GM23338 (cell line): ENCODE measurements at regions not wholly inside any gene's neighbourhood (a gene's known extent, or its start where the extent isn't known, plus 50 kb on each side); places are given as distances from the start of the nearest gene placed in this dataset.

Experiments
- ATAC-seq: fragments of 200-7000 bp; cut with Tn5 transposase; 3 replicates; pipeline ENCODE4 v1.9.1; 2020
- DNase-seq: peaks from one replicate; pipeline ENCODE4 v3.0.0-alpha.2; 2015; ENCODE audit warnings: low spot score
- H2AFZ ChIP-seq: fragments of 200-600 bp; sonication (generic); 2 replicates; pipeline ENCODE4 v1.8.0; 2016; ENCODE audit warnings: antibody characterized with exemption, mild to moderate bottlenecking, moderate library complexity
- H3F3A ChIP-seq: fragments of 200-600 bp; sonication (generic); replicated peaks from 2 replicates; pipeline ENCODE4 v1.8.0; 2017; ENCODE audit warnings: antibody characterized with exemption, mixed run types, low read depth
- H3K27ac ChIP-seq: fragments of 200-600 bp; sonication (generic); 2 replicates; pipeline ENCODE4 v1.6.1; 2016; ENCODE audit warnings: low read depth
- H3K27me3 ChIP-seq: fragments of 200-600 bp; sonication (generic); 2 replicates; pipeline ENCODE4 v1.8.0; 2016; ENCODE audit warnings: mild to moderate bottlenecking, mixed run types, moderate library complexity; ENCODE audit not compliant: insufficient read depth
- H3K36me3 ChIP-seq: fragments of 200-600 bp; sonication (generic); 2 replicates; pipeline ENCODE4 v1.8.0; 2016; ENCODE audit warnings: mild to moderate bottlenecking; ENCODE audit not compliant: insufficient read depth
- H3K4me1 ChIP-seq: fragments of 200-600 bp; sonication (generic); 2 replicates; pipeline ENCODE4 v1.8.0; 2016; ENCODE audit warnings: mild to moderate bottlenecking, moderate library complexity; ENCODE audit not compliant: insufficient read depth
- H3K4me2 ChIP-seq: fragments of 200-600 bp; sonication (generic); 2 replicates; pipeline ENCODE4 v1.7.1; 2017; ENCODE audit warnings: mixed run types
- H3K4me3 ChIP-seq: fragments of 200-600 bp; sonication (generic); 2 replicates; pipeline ENCODE4 v1.6.1; 2016; ENCODE audit warnings: mixed run types
- H3K79me2 ChIP-seq: fragments of 200-600 bp; sonication (generic); replicated peaks from 2 replicates; pipeline ENCODE4 v1.8.0; 2017; ENCODE audit warnings: mild to moderate bottlenecking; ENCODE audit not compliant: insufficient read depth
- H3K9me2 ChIP-seq: fragments of 200-600 bp; sonication (generic); 2 replicates; pipeline ENCODE4 v1.8.0; 2017; ENCODE audit not compliant: insufficient read depth
- H4K20me1 ChIP-seq: fragments of 200-600 bp; sonication (generic); replicated peaks from 2 replicates; pipeline ENCODE4 v1.8.0; 2017; ENCODE audit warnings: mild to moderate bottlenecking; ENCODE audit not compliant: insufficient read depth
- H3K27ac Mint-ChIP-seq: 2 replicates; pipeline ENCODE4 v1.8.0; 2020; ENCODE audit warnings: inconsistent platforms, mild to moderate bottlenecking, moderate library complexity, mixed read lengths
- H3K27me3 Mint-ChIP-seq: 3 replicates; pipeline ENCODE4 v1.8.0; 2022; ENCODE audit warnings: low read depth, mild to moderate bottlenecking, moderate library complexity, mixed read lengths, inconsistent platforms; ENCODE audit not compliant: insufficient read depth, poor library complexity
- H3K36me3 Mint-ChIP-seq: 3 replicates; pipeline ENCODE4 v1.8.0; 2021; ENCODE audit warnings: low read depth, mild to moderate bottlenecking, inconsistent platforms, moderate library complexity, mixed read lengths
- H3K4me1 Mint-ChIP-seq: 3 replicates; pipeline ENCODE4 v1.8.0; 2020; ENCODE audit warnings: mild to moderate bottlenecking, inconsistent platforms, mixed read lengths
- H3K4me3 Mint-ChIP-seq: 3 replicates; pipeline ENCODE4 v1.8.0; 2021; ENCODE audit warnings: moderate library complexity, mild to moderate bottlenecking, inconsistent platforms, mixed read lengths
- H3K9me3 Mint-ChIP-seq: 3 replicates; pipeline ENCODE4 v1.8.0; 2020; ENCODE audit warnings: moderate library complexity, mild to moderate bottlenecking, inconsistent platforms, mixed read lengths
- CREB1 ChIP-seq: fragments of 250-450 bp; sonication (Bioruptor Pico); IDR thresholded peaks from 2 replicates; pipeline ENCODE4 v1.5.0; 2020; ENCODE audit warnings: low read depth, mild to moderate bottlenecking, moderate library complexity
- EZH2 ChIP-seq: fragments of 200-600 bp; sonication (generic); IDR thresholded peaks from one replicate; pipeline ENCODE4 v1.8.0; 2017; ENCODE audit warnings: antibody characterized with exemption, mild to moderate bottlenecking, low read depth; ENCODE audit not compliant: unreplicated experiment
- EZH2phosphoT487 ChIP-seq: fragments of 200-600 bp; sonication (generic); IDR thresholded peaks from one replicate; pipeline ENCODE4 v1.8.1; 2018; ENCODE audit warnings: antibody characterized with exemption; ENCODE audit not compliant: unreplicated experiment
- JUNB ChIP-seq: IDR thresholded peaks from one replicate; pipeline ENCODE4 v1.6.1; 2016; ENCODE audit warnings: antibody characterized with exemption; ENCODE audit not compliant: unreplicated experiment
- NANOG ChIP-seq: IDR thresholded peaks from 2 replicates; pipeline ENCODE4 v1.6.1; 2016; ENCODE audit warnings: antibody characterized with exemption, borderline replicate concordance
- POLR2AphosphoS5 ChIP-seq: IDR thresholded peaks from 2 replicates; pipeline ENCODE4 v1.6.1; 2016; ENCODE audit warnings: antibody characterized with exemption, low read depth
- STAT1 ChIP-seq: IDR thresholded peaks from one replicate; pipeline ENCODE4 v1.6.1; 2016; ENCODE audit warnings: antibody characterized with exemption; ENCODE audit not compliant: unreplicated experiment
- ZNF331 ChIP-seq: fragments of 250-450 bp; sonication (Bioruptor Pico); IDR thresholded peaks from 2 replicates; pipeline ENCODE4 v1.5.0; 2020; ENCODE audit warnings: low read depth, mild to moderate bottlenecking, moderate library complexity
- TF ChIP-seq, protein P1 (sequence below), 2 experiments: fragments of 200-600 bp in 1 of 2; sonication (generic) in 1 of 2; conservative IDR thresholded peaks; 2 replicates each; pipeline versions ENCODE4 v1.5.1 to v1.6.1; 2016 to 2017; ENCODE audit warnings: antibody characterized with exemption in 2 of 2, low read depth in 2 of 2, mild to moderate bottlenecking in 2 of 2, moderate library complexity in 1 of 2
- TF ChIP-seq, protein P2 (sequence below): IDR thresholded peaks from one replicate; pipeline ENCODE4 v1.6.1; 2018; ENCODE audit warnings: antibody characterized with exemption; ENCODE audit not compliant: unreplicated experiment

DNA sequence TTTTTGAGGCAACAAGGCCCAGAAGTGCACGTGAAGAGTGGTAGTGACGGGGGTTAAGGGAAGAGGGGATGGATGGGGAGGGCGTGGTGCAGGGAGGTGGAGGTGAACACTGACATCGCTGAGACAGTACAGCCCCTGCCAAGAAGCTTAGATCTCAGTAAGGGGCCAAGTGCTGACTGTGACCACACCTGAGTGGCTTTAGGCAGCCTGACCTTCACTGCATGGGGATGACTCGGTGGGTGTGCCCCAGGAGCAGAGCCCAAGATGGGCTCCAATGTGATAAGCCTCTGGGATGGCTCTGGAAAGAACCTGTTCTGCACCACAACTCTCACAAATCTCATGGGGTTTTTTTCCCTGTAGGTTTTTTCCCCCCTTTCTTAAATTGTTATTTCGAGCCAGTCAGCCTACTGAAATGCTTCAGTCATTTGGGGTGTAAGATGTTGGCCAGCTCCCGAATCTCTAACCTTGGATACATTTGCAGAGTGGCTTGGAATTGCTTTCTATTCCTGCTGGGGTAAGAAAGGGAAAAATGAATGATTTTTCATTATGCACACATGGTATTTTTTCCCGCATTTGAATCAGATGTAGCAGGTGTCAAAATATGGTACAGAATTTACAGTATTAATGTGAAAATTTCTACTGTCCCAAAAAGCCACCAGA lies 165.0 kb downstream of the TM9SF2 start (continued):
- TF ChIP-seq, protein P1, sequence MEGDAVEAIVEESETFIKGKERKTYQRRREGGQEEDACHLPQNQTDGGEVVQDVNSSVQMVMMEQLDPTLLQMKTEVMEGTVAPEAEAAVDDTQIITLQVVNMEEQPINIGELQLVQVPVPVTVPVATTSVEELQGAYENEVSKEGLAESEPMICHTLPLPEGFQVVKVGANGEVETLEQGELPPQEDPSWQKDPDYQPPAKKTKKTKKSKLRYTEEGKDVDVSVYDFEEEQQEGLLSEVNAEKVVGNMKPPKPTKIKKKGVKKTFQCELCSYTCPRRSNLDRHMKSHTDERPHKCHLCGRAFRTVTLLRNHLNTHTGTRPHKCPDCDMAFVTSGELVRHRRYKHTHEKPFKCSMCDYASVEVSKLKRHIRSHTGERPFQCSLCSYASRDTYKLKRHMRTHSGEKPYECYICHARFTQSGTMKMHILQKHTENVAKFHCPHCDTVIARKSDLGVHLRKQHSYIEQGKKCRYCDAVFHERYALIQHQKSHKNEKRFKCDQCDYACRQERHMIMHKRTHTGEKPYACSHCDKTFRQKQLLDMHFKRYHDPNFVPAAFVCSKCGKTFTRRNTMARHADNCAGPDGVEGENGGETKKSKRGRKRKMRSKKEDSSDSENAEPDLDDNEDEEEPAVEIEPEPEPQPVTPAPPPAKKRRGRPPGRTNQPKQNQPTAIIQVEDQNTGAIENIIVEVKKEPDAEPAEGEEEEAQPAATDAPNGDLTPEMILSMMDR (conservative IDR thresholded peaks at IDR 0.05; ENCODE audit: low read depth in 2 of 2): no peak
- TF ChIP-seq CREB1 (CRISPR knock-in tag) (no peak), EZH2phosphoT487 (no peak), JUNB (no peak), EZH2 (no peak), ZNF331 (CRISPR knock-in tag) (no peak), STAT1 (no peak), POLR2AphosphoS5 (no peak)
- TF ChIP-seq, protein P2, sequence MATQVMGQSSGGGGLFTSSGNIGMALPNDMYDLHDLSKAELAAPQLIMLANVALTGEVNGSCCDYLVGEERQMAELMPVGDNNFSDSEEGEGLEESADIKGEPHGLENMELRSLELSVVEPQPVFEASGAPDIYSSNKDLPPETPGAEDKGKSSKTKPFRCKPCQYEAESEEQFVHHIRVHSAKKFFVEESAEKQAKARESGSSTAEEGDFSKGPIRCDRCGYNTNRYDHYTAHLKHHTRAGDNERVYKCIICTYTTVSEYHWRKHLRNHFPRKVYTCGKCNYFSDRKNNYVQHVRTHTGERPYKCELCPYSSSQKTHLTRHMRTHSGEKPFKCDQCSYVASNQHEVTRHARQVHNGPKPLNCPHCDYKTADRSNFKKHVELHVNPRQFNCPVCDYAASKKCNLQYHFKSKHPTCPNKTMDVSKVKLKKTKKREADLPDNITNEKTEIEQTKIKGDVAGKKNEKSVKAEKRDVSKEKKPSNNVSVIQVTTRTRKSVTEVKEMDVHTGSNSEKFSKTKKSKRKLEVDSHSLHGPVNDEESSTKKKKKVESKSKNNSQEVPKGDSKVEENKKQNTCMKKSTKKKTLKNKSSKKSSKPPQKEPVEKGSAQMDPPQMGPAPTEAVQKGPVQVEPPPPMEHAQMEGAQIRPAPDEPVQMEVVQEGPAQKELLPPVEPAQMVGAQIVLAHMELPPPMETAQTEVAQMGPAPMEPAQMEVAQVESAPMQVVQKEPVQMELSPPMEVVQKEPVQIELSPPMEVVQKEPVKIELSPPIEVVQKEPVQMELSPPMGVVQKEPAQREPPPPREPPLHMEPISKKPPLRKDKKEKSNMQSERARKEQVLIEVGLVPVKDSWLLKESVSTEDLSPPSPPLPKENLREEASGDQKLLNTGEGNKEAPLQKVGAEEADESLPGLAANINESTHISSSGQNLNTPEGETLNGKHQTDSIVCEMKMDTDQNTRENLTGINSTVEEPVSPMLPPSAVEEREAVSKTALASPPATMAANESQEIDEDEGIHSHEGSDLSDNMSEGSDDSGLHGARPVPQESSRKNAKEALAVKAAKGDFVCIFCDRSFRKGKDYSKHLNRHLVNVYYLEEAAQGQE: no peak

DNA sequence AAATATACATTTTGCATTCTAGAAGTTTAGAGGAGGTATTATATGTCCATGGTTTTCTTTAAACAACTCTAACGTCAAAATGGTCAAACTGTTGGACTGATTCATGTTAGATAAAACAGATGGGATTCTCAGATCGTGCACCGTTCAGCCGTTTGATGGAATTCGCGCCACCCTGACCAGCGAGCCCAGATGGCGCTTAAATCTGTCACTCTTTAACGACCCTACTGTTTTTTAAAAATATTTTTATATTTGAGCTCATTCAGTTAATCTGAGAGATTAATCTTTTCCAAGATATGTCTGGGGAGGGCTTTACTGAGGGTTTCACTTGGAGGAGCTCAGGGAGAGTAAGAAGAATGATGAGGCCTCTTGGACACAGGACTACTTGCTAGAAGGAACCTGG lies 164.4 kb downstream of the TM9SF2 start:
- H3K4me1 Mint-ChIP-seq: peaks cover 49% of the 10 kb centered on the region
- Histone ChIP-seq H3K36me3 (no peaks in the 10 kb centered on the region), H3K4me1 (peaks cover 24% of the 10 kb centered on the region), H3K79me2 (no peaks in the 10 kb centered on the region), H3K4me2 (no peak overlapping the region), H3K4me3 (no peak overlapping the region), H3K27ac (no peak overlapping the region), H3F3A (no peaks in the 10 kb centered on the region), H4K20me1 (no peaks in the 10 kb centered on the region), H2AFZ (no peak overlapping the region), H3K9me2 (no peaks in the 10 kb centered on the region), H3K27me3 (no peaks in the 10 kb centered on the region)
- H3K9me3 Mint-ChIP-seq: no peaks in the 10 kb centered on the region
- H3K27ac Mint-ChIP-seq: no peak overlapping the region
- no peaks in the 10 kb centered on the region for H3K36me3 Mint-ChIP-seq
- no peak overlapping the region for H3K4me3 Mint-ChIP-seq
- ATAC-seq (no peak), DNase-seq (no peak)
- no peak for TF ChIP-seq NANOG
- TF ChIP-seq EZH2: no peak
- no peak for TF ChIP-seq EZH2phosphoT487
- no peak for TF ChIP-seq CREB1 (CRISPR knock-in tag)
- TF ChIP-seq POLR2AphosphoS5: no peak
- peaks cover 10% of the 10 kb centered on the region for H3K27me3 Mint-ChIP-seq
